ENCODE measurements at regions not wholly inside any gene's neighbourhood (a gene's known extent, or its start where the extent isn't known, plus 50 kb on each side); places are given as distances from the start of the nearest gene placed in this dataset.
"Not testable (repeated sequence)": the region's sequence is repeated elsewhere in the genome, so short reads cannot be mapped to it uniquely, and the experiment has no call there.

DNA sequence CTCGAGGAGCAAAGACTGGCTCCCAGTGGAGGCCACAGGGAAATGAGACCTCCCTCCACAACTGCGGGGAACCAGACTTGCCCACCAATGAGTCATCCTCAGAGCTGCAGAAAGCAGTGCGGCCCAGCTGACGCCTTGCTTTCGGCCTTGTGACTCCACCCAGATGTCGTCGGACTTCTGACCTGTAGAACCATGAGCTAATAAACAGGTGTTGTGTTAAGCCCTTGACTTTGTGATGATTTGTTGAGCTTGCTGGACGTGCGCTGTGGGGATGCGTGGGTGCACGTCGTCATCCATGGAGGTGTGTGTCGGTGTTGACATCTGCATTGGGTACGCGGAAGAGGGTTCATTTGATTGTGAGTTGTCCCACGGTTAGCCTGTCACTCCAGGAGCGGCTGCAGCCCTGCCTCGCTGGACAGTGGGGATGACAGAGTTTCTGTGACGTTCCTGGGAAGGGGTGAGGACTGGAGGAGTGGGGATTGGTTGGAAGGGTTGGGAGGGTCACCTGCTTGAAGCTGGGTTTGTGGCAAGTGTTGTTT is 154.1 kb downstream of the SH3BP4 start:
- DNase-seq = no peak

DNA sequence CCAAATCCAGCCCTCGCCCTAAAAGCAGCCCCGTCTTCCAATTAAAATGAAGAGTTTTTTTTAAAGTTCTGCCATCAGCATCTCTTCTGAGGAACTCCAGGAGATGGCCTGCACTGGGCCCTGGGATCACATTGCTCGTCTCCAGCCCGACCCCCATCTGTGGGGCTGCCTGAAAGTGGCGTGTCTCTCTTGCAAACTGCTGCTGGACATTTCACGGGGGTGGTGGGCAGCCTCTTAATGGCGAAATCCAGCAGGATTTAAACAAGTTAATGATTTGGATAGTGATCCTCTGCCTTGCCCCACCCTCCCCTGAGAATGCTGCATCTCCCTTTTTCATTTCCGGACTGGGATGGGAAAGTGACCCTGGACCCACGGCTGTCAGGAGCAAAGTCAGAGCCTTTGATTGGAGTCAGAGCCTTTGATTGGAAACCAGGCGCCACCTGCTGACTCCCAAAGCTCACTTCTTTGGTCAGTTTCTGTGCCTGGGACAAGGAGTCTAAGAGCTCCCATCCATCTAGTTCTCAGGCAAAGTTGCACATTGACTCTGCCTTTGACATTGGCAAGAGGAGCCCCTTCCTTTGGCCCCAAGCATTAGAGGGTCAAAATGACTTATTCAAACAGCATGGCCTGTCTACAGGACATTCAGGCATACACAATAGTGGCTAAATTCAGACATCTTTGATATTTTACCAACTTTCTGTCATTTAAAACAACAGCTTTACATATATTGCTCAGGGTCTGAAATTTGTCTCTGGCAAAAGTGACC is 155.2 kb downstream of the SH3BP4 start:
- DNase-seq = peak; percentile 73

DNA sequence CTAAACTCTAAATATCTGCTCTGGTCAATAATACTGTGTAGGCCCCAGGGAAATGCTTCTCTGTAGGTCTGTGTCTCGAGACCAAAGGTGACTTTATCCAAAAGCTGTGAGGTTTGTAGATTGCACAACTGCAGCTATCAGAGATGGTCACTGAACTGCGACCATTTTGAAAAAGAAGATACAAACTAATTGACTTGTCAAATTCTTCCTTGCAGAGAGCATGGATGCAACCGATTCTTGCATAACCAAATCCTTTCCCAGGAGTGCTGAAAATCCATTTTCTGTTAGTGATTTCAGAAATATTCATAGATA is 155.8 kb downstream of the SH3BP4 start:
- DNase-seq = no peak

DNA sequence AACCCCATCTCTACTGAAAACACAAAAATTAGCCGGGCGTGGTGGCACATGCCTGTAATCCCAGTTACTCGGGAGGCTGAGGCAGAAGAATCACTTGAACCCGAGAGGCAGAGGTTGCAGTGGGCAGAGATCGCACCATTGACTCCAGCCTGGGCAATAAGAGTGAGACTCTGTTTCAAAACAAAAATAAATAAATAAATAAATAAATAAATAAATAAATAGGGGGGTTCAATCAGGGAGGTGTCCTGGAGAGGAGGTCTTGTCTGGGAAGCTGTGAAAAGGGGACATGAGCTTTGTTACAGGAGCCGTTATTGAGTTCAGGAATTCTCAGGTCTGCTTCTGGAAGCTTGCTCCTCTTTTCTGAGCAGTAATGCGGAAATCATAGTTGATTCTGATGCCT is 157.7 kb downstream of the SH3BP4 start:
- DNase-seq = not testable (repeated sequence)

DNA sequence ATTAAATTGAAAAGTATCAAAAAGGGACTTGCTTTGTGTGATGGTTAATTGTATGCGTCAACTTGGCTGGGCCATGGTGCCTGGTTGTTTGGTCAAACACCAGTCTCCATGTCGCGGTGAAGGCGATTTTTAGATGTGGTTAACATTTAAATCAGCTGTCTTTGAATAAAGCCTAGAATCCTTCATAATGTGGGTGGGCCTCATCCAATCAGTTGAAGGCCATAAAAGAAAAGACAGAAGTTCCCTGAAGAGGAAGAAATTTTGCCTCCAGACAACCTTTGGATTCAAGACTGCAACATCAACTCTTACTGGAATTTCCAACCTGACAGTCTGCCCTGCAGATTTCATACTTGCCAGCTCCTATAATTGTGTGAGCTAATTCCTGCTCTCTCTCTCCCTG is 160.5 kb downstream of the SH3BP4 start:
- no peak for DNase-seq

DNA sequence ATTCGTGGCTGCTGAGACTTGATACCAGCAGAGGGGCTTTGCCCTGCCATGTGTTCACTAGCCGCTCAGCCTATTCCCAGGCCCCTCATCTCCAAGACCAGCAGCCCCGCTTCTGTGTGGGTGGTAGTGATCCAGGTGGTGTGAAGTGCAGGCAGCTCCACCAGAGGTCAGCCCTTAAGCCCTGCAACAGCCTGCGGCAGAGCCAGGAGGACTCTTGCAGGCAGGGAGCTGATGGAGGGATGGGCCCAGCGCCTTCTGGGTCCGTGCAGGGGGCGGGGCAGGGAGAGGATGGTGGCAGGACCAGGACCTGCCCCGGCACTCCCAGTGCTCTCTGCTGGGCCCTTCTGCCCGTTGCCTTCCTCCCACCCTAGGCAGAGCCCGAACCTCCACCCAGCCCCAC is 162.0 kb downstream of the SH3BP4 start:
- no peak for DNase-seq

DNA sequence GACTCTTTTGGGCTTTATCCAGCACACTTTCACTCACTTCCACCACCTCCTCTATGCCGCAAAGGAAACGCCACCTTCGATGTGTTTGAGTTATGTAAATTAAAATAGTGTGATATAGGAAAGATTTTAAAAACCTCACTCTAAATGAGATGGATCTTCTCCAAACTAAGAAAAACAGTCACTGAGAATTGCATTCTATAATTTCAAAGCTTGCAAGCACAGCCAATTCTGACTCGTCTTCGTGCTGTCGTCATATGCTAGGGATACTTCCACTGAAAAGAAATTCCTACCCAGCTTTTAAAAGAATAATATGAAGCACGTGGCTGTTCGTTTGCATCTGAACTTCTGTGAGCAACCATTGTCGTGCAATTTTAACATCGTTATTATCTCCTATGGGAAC is 162.5 kb downstream of the SH3BP4 start:
- no peak for DNase-seq

DNA sequence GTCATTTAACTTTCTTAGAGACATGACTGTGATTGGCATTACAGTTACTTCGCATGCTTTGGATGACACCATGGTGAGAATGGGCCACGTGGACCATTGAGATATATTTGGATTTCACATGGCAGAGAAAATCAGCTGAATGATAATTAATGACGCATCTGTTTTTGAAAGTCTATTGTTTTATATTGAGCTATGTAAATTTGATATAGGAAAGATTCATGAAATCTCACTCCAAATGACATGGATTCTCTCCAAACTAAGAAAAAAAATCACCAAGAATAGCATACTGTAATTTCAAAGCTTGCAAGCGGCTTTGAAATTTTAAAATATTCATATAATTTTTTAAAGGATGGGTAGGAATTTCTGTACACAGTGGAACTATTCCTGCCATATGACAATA is 163.7 kb downstream of the SH3BP4 start:
- DNase-seq = no peak

DNA sequence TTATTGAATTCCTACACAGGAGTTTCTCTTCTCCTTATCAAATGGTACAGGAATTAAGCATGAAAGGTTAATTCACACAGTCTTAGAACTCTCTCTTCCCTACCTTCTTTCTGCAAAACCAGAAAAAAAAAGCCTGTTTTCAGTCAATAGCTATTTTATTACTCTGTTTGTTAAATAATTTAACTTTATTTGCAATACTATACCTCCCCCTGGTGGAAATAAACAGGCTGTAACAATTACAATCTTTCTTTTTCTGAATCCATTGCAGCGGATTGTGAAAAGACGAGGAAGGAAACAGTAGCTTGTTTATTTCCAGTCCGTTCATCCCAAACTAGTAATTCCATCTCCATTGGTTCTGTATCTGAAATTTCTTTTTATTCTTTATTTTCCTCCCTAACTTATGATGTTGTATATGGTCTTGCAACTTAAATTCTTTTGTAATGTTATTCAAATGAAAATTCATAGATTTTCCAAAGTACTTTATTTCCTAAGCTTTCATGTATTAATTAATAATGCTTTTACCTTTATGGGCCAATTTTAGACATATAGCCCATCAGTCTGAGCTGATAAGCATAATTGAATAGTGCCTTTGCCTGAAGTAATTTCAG is 165.2 kb downstream of the SH3BP4 start:
- DNase-seq = peak; percentile 58

DNA sequence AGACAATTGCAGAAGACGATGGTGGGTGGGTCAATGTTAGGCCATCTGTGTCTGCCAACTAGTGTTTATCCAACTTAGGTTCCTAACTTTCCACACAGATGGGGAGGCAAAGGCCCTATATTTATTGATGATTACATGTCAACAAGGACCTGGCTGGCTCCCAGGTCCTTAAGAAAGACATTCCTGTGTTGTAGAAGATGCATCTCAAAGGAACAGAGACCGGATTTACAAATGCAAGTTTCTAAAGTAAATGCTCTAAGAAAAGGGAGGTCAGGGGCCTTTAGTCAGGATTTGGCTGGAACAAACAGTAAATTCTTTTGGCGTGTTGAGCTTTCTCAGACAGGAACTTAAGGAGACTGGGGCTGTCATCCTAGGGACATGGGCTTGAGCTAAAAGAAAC is 175.0 kb downstream of the SH3BP4 start:
- no peak for DNase-seq

DNA sequence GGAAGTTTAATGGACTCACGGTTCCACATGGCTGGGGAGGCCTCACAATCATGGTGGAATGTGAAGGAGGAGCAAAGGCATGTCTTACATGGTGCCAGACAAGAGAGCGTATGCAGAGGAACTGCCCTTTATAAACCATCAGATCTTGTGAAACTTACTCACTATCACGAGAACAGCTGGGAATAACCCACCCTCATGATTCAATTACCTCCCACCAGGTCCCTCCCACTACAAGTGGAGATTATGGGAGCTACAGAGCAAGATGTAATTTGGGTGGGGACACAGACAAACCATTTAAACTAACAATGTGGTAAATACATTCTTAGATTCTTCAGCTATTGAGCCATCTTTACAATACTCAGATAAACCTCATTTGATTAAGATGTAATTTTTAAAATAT is 176.1 kb downstream of the SH3BP4 start:
- DNase-seq = no peak

DNA sequence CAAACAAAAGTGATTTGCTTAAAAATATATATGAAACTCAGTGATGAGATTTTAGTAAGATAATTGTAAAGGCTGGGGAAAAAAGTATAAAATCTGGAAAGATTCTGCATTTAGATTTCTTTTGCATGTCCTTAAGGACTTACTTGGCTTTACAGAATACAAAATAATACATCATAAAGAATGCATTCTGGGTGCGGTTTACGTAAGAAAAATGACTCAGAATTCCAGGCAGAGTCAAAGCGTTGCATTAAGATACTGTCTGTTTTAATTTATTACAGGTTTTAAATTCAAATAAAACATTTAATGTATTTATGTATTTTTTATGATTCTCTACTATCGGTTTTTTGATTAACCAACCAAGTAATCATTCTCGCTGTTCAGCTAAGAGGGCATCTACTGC is 178.0 kb downstream of the SH3BP4 start:
- peak; percentile 30 for DNase-seq

DNA sequence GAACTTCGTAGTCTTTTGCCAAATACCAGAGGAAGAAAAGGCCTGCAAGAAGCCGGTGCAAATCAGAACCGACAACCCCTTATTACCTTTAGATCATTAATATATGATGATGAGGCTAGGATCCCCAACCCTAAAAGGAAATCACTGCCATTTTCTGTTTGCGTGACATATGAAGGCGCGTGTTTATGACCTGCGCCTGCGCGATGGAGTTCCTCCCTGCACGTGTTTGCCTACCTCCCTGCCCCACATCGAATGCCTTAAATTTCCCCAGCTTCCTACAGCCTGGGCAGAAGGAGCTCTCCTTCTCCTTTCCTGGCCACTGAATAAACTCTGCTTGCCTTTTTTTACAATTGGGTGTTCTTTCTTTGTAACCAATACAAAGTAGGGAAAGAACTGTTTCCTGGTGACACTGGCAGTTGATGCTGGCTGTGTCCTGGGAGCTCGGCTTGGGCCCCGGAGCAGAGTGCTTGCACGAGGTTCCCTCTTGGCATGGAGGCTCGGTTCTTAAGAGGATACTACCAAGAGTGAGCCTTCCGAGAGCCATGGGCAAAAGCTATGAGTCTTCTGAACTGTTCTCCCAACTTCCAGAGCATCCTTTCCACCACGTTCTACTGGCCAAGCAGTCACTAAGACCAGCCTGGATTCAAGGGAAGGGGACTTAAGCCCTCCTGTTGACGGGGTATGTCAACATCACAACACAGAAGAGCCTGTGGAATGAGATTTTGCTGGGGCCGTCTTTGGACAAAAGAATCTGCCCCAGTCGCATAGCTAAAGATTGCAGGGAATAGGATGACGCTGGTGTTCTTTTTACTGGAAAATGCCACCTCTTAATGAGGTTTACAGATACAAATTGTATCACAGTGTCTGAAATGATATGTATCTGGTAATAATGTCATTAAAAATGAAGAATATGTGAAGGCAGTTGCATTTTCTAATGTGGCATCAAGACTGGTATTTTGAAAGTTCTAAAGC is 179.8 kb downstream of the SH3BP4 start:
- DNase-seq = no peak

DNA sequence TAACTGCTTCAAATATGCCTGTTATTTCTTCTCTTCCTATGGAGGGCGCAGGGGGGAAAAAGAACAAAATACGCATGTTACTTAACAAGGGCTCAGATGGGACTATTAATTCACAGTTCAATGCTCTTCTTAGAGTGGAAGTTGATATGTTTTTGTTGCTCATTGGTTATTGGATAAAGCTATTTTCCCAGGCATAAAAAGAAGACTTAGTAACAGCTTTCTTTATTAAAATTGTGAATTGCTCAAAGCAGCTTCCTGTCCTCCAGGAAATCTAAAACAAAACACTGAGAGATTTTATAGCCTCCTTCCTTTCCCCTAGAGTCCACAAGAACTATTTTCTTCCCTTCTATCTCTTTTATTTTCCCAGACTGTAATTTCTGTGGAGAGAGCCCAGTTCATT is 180.8 kb downstream of the SH3BP4 start:
- no peak for DNase-seq

DNA sequence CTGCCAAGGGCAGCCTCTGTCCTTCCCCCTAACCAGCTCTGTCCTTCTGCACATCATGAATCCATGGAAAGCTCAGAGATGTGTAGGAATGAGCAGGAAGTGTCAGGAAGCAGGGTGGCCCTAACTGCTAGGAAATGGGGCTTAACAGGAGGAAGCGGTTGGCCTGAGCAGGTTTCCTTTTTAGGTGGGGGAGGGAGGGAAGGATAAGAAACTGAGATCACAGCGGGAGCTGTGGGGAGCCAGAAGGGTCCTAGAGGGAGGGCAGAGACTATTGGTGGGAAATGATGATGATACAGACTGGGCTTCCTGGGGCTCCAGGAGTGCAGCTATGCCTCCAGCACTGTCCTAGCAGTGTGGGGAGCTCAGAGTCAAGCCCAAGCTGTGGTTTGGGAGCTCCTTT is 182.0 kb downstream of the SH3BP4 start:
- no peak for DNase-seq

DNA sequence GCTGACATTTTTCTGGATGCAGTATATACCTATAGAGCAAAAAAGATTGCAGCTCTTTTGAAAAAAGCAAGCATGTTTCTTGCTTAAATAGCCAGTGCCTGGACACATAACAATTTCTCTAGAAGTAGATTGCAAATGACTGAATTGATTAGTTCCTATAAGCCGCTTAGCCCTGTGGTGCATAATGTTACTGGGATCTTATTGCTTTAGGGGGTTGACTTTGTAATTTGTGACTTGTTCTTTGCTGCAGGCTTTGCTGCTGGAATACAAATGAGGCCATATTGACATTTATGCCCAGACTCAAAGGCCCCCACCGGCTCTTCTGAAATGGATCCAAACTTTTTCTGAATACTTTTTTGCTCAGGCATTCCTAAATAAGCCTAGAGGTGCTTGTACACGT is 182.6 kb downstream of the SH3BP4 start:
- no peak for DNase-seq

DNA sequence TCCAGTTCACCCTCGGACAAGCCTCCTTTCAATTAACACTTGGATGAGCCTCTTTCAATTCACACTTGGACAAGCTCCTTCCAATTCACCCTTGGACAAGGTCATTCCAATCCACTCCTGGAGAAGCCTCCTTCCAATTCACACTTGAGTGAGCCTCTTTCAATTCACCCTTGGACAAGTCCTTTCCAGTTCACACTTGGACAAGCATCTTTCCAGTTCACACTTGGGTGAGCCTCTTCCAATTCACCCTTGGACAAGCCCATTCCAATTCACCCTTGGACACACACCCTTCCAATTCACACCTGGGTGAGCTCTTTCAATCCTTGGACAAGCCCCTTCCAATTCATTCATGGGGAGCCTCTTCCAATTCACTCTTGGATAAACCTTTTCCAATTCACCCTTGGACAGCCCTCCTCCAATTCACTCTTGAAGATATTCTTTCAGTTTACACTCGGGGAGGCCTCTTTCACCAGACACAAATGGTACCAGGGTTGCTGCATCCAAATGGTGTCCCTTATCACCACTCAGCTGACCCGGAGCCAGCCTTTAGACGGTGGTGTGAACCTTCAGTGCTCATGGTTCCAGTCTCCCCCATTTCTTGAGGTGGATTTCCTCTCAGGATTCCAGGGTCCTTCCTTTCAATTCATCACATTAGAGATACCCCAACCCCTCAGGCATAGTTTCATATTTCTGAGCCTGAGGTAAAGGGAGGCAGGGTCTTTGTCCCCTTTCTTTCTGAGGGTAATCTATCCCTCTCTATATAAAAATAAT is 183.6 kb downstream of the SH3BP4 start:
- no peak for DNase-seq

DNA sequence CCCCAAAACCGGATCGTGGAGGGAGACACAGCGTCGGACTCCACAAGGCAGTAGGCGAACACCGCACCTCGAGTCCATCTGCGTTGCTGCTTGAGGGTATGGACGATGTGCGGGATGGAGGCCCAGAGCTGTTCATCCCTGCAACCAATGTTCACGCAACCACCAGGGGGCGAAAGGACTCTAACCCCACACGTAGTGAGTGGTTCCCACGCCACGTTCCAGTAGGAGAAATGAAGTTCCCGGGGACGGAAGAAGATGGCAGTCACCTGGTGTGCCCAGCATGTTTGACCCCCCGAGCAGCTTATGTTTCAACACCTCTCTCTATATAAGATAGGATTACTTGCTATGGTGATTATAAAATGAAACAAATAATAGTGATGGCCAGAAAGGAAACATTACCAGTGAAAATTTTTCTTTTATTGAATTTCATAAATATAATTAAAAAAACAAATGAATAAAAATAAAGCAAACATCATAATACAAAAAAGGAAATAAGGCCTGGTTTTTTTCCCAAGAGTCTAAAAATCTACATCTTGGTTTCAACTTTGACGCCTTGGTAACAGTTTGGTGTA is 184.3 kb downstream of the SH3BP4 start:
- DNase-seq = peak; percentile 65

DNA sequence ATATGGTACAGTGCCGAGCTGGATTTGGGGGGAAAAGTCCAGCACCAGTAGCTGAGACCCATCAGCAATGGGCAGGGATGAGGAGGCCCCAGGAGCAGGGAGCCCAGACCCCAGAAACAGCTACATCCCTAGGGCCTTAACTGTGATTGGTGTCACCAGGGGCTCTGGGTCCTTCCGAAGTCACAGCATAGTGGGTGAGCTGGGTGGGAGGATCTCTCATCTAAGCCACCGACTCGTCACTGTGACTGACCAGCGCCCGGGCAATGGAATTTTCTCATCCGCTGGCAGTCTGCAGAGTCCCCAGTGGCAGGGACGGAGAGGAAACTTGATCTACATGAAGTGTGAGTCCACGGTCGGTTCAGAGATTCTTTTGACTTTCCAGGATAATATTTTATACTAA is 186.5 kb downstream of the SH3BP4 start:
- DNase-seq = no peak

DNA sequence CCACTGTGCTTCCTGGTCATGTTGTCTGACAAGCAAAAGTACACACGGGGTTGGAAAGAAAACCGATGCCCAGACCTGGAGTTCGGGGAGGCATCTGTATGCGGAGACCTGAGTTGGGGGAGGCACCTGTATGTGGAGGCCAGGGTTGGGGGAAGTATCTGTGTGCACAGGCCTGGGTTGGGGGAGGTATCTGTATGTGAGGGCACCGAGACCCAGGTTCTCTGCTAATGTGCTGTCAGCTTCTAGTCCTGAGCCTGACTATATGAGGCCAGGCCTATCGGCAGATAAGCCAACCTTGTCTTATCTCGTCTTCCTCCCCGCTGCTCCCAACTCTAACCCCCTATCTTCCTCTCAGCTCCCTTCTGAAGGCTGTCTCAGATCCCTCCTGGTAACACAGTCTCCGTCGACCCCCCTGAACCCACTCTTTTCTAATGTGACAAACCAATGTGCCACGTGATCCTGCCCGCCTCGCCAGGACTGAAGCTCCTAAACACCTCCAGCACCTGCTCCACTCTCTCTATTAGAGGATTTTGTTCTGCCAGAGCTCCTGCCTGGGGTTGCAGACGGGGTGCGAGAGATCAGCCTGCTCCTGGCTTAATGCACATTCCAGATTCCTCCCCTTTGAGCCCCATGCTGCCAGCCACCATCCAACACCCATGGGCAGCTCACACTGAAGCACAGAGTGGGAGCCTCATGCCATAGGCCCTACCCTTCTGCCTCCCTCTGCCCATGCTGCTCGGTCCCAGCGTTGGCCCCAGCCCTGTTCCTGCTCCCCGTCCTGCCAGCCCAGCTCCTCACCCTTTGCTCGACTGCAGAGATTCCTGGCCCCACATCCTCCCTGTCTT is 188.4 kb downstream of the SH3BP4 start:
- no peak for DNase-seq

DNA sequence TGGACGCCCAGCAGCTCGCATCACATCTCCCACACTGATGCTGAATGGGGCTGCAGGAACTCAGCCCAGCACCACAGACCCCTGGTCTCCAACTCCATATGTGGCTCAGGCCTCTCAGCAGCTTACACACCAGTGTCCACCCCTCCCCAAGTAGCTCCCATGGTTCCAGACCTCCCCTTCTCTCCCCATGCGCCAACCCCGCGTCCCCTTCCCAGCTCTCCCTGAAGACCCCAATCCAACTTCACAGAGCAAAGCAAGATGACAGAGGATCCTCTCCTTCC is 188.9 kb downstream of the SH3BP4 start:
- no peak for DNase-seq

Data from HCEC 1CT (cell line).